DND-41 (cell line): ENCODE measurements at regions not wholly inside any gene's neighbourhood (a gene's known extent, or its start where the extent isn't known, plus 50 kb on each side); places are given as distances from the start of the nearest gene placed in this dataset.

Experiments used
- ATAC-seq: fragments of 200-7000 bp; cut with Tn5 transposase; 3 replicates; pipeline ENCODE4 v1.9.1; 2021; ENCODE audit warnings: low read depth; ENCODE audit not compliant: insufficient read depth
- DNase-seq: peaks from one replicate; pipeline ENCODE4 v3.0.0-alpha.2; 2020
- H2AFZ ChIP-seq: 2 replicates; pipeline ENCODE4 v1.6.0; 2012; ENCODE audit warnings: low read depth, low read length
- H3K27ac ChIP-seq: 2 replicates; pipeline ENCODE4 v1.5.1; 2012; ENCODE audit warnings: low read length, inconsistent platforms
- H3K27me3 ChIP-seq: fragments of 200-600 bp; sonication (generic); 2 replicates; pipeline ENCODE4 v1.6.0; 2012; ENCODE audit warnings: low read length, mild to moderate bottlenecking, inconsistent platforms; ENCODE audit not compliant: insufficient read depth, poor library complexity
- H3K36me3 ChIP-seq: 2 replicates; pipeline ENCODE4 v1.5.1; 2012; ENCODE audit warnings: low read length, inconsistent platforms; ENCODE audit not compliant: insufficient read depth
- H3K4me1 ChIP-seq: 2 replicates; pipeline ENCODE4 v1.5.1; 2012; ENCODE audit warnings: mild to moderate bottlenecking, low read length; ENCODE audit not compliant: insufficient read depth
- H3K4me2 ChIP-seq: 2 replicates; pipeline ENCODE4 v1.6.0; 2012; ENCODE audit warnings: mild to moderate bottlenecking, moderate library complexity, low read length, inconsistent platforms; ENCODE audit not compliant: insufficient read depth
- H3K4me3 ChIP-seq, 2 experiments: fragments of 200-600 bp in 1 of 2; shearing (Covaris generic) in 1 of 2; 2 replicates each; pipeline ENCODE4 v1.5.1; 2012 to 2016; ENCODE audit warnings: inconsistent platforms in 2 of 2, low read length in 2 of 2, mild to moderate bottlenecking in 2 of 2, low read depth in 1 of 2, moderate library complexity in 1 of 2
- H3K79me2 ChIP-seq: 2 replicates; pipeline ENCODE4 v1.6.0; 2012; ENCODE audit warnings: low read length, inconsistent platforms; ENCODE audit not compliant: insufficient read depth
- H3K9ac ChIP-seq: 2 replicates; pipeline ENCODE4 v1.6.0; 2012; ENCODE audit warnings: low read depth, mild to moderate bottlenecking, inconsistent platforms, low read length, moderate library complexity
- H3K9me3 ChIP-seq: 2 replicates; pipeline ENCODE4 v1.5.1; 2012; ENCODE audit warnings: low read length, moderate library complexity, mild to moderate bottlenecking, inconsistent platforms; ENCODE audit not compliant: insufficient read depth, severe bottlenecking
- H4K20me1 ChIP-seq: 2 replicates; pipeline ENCODE4 v1.6.0; 2012; ENCODE audit warnings: low read length; ENCODE audit not compliant: insufficient read depth
- CTCF ChIP-seq: IDR thresholded peaks from 2 replicates; pipeline ENCODE4 v1.5.1; 2012; ENCODE audit warnings: borderline replicate concordance, low read length, moderate library complexity, mild to moderate bottlenecking; ENCODE audit not compliant: poor library complexity, severe bottlenecking; ENCODE audit errors: extremely low read depth
- EZH2 ChIP-seq: IDR thresholded peaks from 3 replicates; pipeline ENCODE4 v1.6.1; 2012; ENCODE audit warnings: borderline replicate concordance, low read depth, mild to moderate bottlenecking, moderate library complexity, low read length, inconsistent platforms; ENCODE audit not compliant: severe bottlenecking

GRCh38 chr5:179475208-179475751 is 75.1 kb upstream of the RUFY1 start:
- Histone ChIP-seq H3K36me3 (no peaks in the 10 kb centered on the region), H3K27me3 (no peaks in the 10 kb centered on the region), H3K27ac (no peak overlapping the region), H2AFZ (no peak overlapping the region), H3K4me2 (no peak overlapping the region), H3K79me2 (no peaks in the 10 kb centered on the region), H3K9ac (no peak overlapping the region), H3K4me1 (no peaks in the 10 kb centered on the region), H3K9me3 (no peaks in the 10 kb centered on the region), H3K4me3 (no peak overlapping the region), H4K20me1 (no peaks in the 10 kb centered on the region)
- DNase-seq: no peak
- ATAC-seq: no peak
- TF ChIP-seq CTCF (no peak), EZH2 (no peak)

- Histone ChIP-seq H3K9ac (no peak overlapping the region), H3K9me3 (no peaks in the 10 kb centered on the region), H3K4me3 (no peak overlapping the region), H2AFZ (no peak overlapping the region), H3K36me3 (no peaks in the 10 kb centered on the region), H4K20me1 (no peaks in the 10 kb centered on the region), H3K27ac (no peak overlapping the region), H3K27me3 (no peaks in the 10 kb centered on the region), H3K4me1 (no peaks in the 10 kb centered on the region), H3K79me2 (no peaks in the 10 kb centered on the region), H3K4me2 (no peak overlapping the region)
- TF ChIP-seq CTCF: no peak
- no peak for TF ChIP-seq EZH2
- DNase-seq (no peak), ATAC-seq (no peak)
Measured at GRCh38 chr5:179472641-179473040, 77.7 kb upstream of the RUFY1 start.

- H3K4me3 ChIP-seq: no peak overlapping the region
- no peaks in the 10 kb centered on the region for H3K36me3 ChIP-seq
- no peak for TF ChIP-seq CTCF
- TF ChIP-seq EZH2: no peak
- no peaks in the 10 kb centered on the region for H3K79me2 ChIP-seq
- no peak overlapping the region for H2AFZ ChIP-seq
- DNase-seq (no peak), ATAC-seq (no peak)
- H3K9ac ChIP-seq: no peak overlapping the region
- H3K27ac ChIP-seq: no peak overlapping the region
- H3K4me2 ChIP-seq: no peak overlapping the region
- no peaks in the 10 kb centered on the region for H4K20me1 ChIP-seq
- H3K4me1 ChIP-seq: no peaks in the 10 kb centered on the region
- no peaks in the 10 kb centered on the region for H3K9me3 ChIP-seq
- H3K27me3 ChIP-seq: no peaks in the 10 kb centered on the region
Measured at GRCh38 chr5:179472174-179472573, 78.2 kb upstream of the RUFY1 start.

- no peaks in the 10 kb centered on the region for H3K4me1 ChIP-seq
Measured at GRCh38 chr5:179470201-179470600, 80.2 kb upstream of the RUFY1 start.

More at GRCh38 chr5:179470201-179470600, 80.2 kb upstream of the RUFY1 start:
- no peak for DNase-seq
- Histone ChIP-seq H3K9ac (no peak overlapping the region), H3K4me3 (no peak overlapping the region), H2AFZ (no peak overlapping the region), H3K36me3 (no peaks in the 10 kb centered on the region), H4K20me1 (no peaks in the 10 kb centered on the region), H3K27me3 (no peaks in the 10 kb centered on the region), H3K4me2 (no peak overlapping the region), H3K9me3 (no peaks in the 10 kb centered on the region), H3K27ac (no peak overlapping the region), H3K79me2 (no peaks in the 10 kb centered on the region)
- no peak for ATAC-seq
- TF ChIP-seq EZH2 (no peak), CTCF (no peak)
